Kasumi-1 (cell line): ENCODE measurements at regions not wholly inside any gene's neighbourhood (a gene's known extent, or its start where the extent isn't known, plus 50 kb on each side); places are given as distances from the start of the nearest gene placed in this dataset.
"Not testable (repeated sequence)": the region's sequence is repeated elsewhere in the genome, so short reads cannot be mapped to it uniquely, and the experiment has no call there.

Source experiments
- DNase-seq, 2 experiments: peaks; one replicate each; lab custom pipeline; 2025; lab: John Stamatoyannopoulos, UW

GRCh38 chr11:8772571-8773519 is 90.3 kb downstream of the RPL27A start:
- no peak for DNase-seq

GRCh38 chr11:8773916-8774539 is 91.4 kb downstream of the RPL27A start:
- DNase-seq: no peak

- DNase-seq: not testable (repeated sequence)
These were observed 92.3 kb downstream of the RPL27A start for GRCh38 chr11:8774916-8775315.

GRCh38 chr11:8775332-8775731 is 92.7 kb downstream of the RPL27A start:
- DNase-seq: no peak

- no peak for DNase-seq
These were observed 93.1 kb downstream of the RPL27A start for GRCh38 chr11:8775734-8776133.

- no peak for DNase-seq
These were observed 93.6 kb downstream of the RPL27A start for GRCh38 chr11:8776209-8776608.

GRCh38 chr11:8777907-8778767 is 95.5 kb downstream of the RPL27A start:
- DNase-seq: no peak

- no peak for DNase-seq
These were observed 96.5 kb downstream of the RPL27A start for GRCh38 chr11:8779107-8779506.

GRCh38 chr11:8779732-8780131 is 97.1 kb downstream of the RPL27A start:
- DNase-seq: no peak

- no peak for DNase-seq
These were observed 102.4 kb downstream of the RPL27A start for GRCh38 chr11:8784954-8785353.

GRCh38 chr11:8785457-8785856 is 102.9 kb downstream of the RPL27A start:
- DNase-seq: no peak

- no peak for DNase-seq
These were observed 103.4 kb downstream of the RPL27A start for GRCh38 chr11:8785998-8786397.

- no peak for DNase-seq
These were observed 104.3 kb downstream of the RPL27A start for GRCh38 chr11:8786933-8787332.

- no peak for DNase-seq
These were observed 104.8 kb downstream of the RPL27A start for GRCh38 chr11:8787372-8787771.

GRCh38 chr11:8788616-8789015 is 106.0 kb downstream of the RPL27A start:
- DNase-seq: no peak

- no peak for DNase-seq
These were observed 107.3 kb downstream of the RPL27A start for GRCh38 chr11:8789864-8790263.

- DNase-seq: no peak
These were observed 108.4 kb downstream of the RPL27A start for GRCh38 chr11:8790968-8791367.

- no peak for DNase-seq
These were observed 110.1 kb downstream of the RPL27A start for GRCh38 chr11:8792710-8793109.

- no peak for DNase-seq
These were observed 110.7 kb downstream of the RPL27A start for GRCh38 chr11:8793114-8793777.

GRCh38 chr11:8794126-8794525 is 111.5 kb downstream of the RPL27A start:
- no peak for DNase-seq

GRCh38 chr11:8794677-8795103 is 112.1 kb downstream of the RPL27A start:
- DNase-seq: no peak

GRCh38 chr11:8796941-8797340 is 114.0 kb upstream of the AKIP1 start:
- no peak for DNase-seq
